ENCODE measurements at regions not wholly inside any gene's neighbourhood (a gene's known extent, or its start where the extent isn't known, plus 50 kb on each side); places are given as distances from the start of the nearest gene placed in this dataset.

- no peak for TF ChIP-seq CTCF (IDR thresholded peaks at IDR 0.05)
- TF ChIP-seq EZH2phosphoT487 (IDR thresholded peaks at IDR 0.05), result no peak
- no peak for TF ChIP-seq EZH2 (IDR thresholded peaks at IDR 0.05)
These were observed 124.7 kb upstream of the FAM9B start for GRCh38 chrX:9158611-9159010.

Data from neural progenitor cell (in vitro differentiated cells).